OCI-LY1 (cell line): ENCODE measurements at regions not wholly inside any gene's neighbourhood (a gene's known extent, or its start where the extent isn't known, plus 50 kb on each side); places are given as distances from the start of the nearest gene placed in this dataset.

Source experiments
- H2AFZ ChIP-seq: fragments of 200-600 bp; sonication (generic), shearing (Covaris generic); 2 replicates; pipeline ENCODE4 v1.6.0; 2014; ENCODE audit warnings: antibody characterized with exemption, mild to moderate bottlenecking, low read length
- H3F3A ChIP-seq: fragments of 200-600 bp; sonication (generic), shearing (Covaris generic); 2 replicates; pipeline ENCODE4 v1.6.0; 2014; ENCODE audit warnings: mild to moderate bottlenecking, antibody characterized with exemption, low read length, moderate library complexity; ENCODE audit not compliant: insufficient read depth
- H3K27ac ChIP-seq: fragments of 200-600 bp; sonication (generic); 2 replicates; pipeline ENCODE4 v1.5.1; 2014; ENCODE audit warnings: low read length, mixed run types, mild to moderate bottlenecking, low read depth; ENCODE audit not compliant: poor library complexity, severe bottlenecking
- H3K27me3 ChIP-seq: fragments of 200-600 bp; sonication (generic); 2 replicates; pipeline ENCODE4 v1.6.0; 2014; ENCODE audit warnings: antibody characterized with exemption, mild to moderate bottlenecking, low read length, moderate library complexity; ENCODE audit not compliant: insufficient read depth
- H3K36me3 ChIP-seq: fragments of 200-600 bp; sonication (generic); 2 replicates; pipeline ENCODE4 v1.6.1; 2014; ENCODE audit warnings: mild to moderate bottlenecking, antibody characterized with exemption, low read length, moderate library complexity, mixed read lengths; ENCODE audit not compliant: insufficient read depth
- H3K4me1 ChIP-seq: fragments of 200-600 bp; sonication (generic); 2 replicates; pipeline ENCODE4 v1.5.1; 2014; ENCODE audit warnings: mild to moderate bottlenecking, low read length, moderate library complexity; ENCODE audit not compliant: insufficient read depth, severe bottlenecking
- H3K4me2 ChIP-seq: fragments of 200-600 bp; sonication (generic), shearing (Covaris generic); 2 replicates; pipeline ENCODE4 v1.6.1; 2014; ENCODE audit warnings: low read length
- H3K4me3 ChIP-seq: fragments of 200-600 bp; sonication (generic); 2 replicates; pipeline ENCODE4 v1.5.1; 2014; ENCODE audit warnings: low read length, low read depth, mild to moderate bottlenecking, mixed read lengths; ENCODE audit not compliant: poor library complexity, severe bottlenecking
- H3K79me2 ChIP-seq: fragments of 200-600 bp; shearing (Covaris generic); 2 replicates; pipeline ENCODE4 v1.6.1; 2016; ENCODE audit warnings: mixed run types, low read length, mixed read lengths; ENCODE audit not compliant: insufficient read depth
- H3K9ac ChIP-seq: fragments of 200-600 bp; sonication (generic), shearing (Covaris generic); 2 replicates; pipeline ENCODE4 v1.6.1; 2014; ENCODE audit warnings: mild to moderate bottlenecking, low read length, mixed read lengths
- H3K9me2 ChIP-seq: fragments of 200-600 bp; sonication (generic), shearing (Covaris generic); 2 replicates; pipeline ENCODE4 v1.6.1; 2014; ENCODE audit warnings: low read depth, mild to moderate bottlenecking, low read length, mixed read lengths
- H3K9me3 ChIP-seq: fragments of 200-600 bp; shearing (Covaris generic); 2 replicates; pipeline ENCODE4 v1.6.1; 2014; ENCODE audit warnings: low read length, mixed read lengths
- H4K20me1 ChIP-seq: fragments of 200-600 bp; sonication (generic), shearing (Covaris generic); 2 replicates; pipeline ENCODE4 v1.6.0; 2016; ENCODE audit warnings: mild to moderate bottlenecking, low read length; ENCODE audit not compliant: insufficient read depth
- EZH2 ChIP-seq: fragments of 200-600 bp; sonication (generic), shearing (Covaris generic); IDR thresholded peaks from 2 replicates; pipeline ENCODE4 v1.8.0; 2017; ENCODE audit warnings: borderline replicate concordance, mixed run types, mild to moderate bottlenecking, antibody characterized with exemption, low read length, moderate library complexity, mixed read lengths
- TF ChIP-seq, protein P1 (sequence below): fragments of 200-600 bp; sonication (generic), shearing (Covaris generic); IDR thresholded peaks from 2 replicates; pipeline ENCODE4 v1.5.1; 2017; ENCODE audit warnings: mild to moderate bottlenecking, antibody characterized with exemption, low read length, moderate library complexity, mixed read lengths

DNA sequence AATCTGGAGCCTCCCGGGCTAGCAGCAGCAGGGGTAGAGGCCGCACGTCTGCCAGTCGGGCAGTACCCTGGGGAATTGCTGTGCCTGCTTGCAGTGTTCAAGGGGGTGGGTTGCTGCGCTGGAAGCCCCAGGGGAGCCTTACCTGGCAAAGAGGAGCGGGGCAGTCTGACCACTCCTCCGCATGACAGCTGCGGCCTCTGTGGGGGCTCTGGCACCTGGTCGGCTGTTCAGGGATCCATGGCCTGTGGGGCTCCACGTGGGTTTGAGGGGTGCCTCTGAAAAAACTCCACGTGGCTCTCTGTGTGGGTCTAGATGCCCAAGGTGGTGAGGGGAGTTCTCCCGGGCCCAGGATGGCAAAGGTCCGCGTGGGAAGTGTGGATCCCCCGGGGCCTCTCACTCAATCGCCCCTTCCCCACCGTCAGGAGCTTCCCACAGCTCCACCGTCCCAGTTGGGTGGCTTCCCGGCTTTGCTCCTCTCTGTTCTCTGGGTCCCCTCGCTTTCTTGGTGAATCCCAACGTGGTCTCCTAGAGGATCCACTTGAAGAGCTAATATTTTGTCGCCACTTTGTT lies 184.5 kb downstream of the EFHB start:
- Histone ChIP-seq H4K20me1 (no peaks in the 10 kb centered on the region), H3F3A (no peaks in the 10 kb centered on the region), H2AFZ (no peak overlapping the region), H3K27me3 (no peaks in the 10 kb centered on the region), H3K27ac (no peak overlapping the region), H3K9ac (no peak overlapping the region), H3K4me2 (no peak overlapping the region), H3K36me3 (no peaks in the 10 kb centered on the region), H3K4me1 (no peaks in the 10 kb centered on the region), H3K79me2 (no peaks in the 10 kb centered on the region), H3K4me3 (no peak overlapping the region), H3K9me3 (no peaks in the 10 kb centered on the region), H3K9me2 (no peaks in the 10 kb centered on the region)
- TF ChIP-seq, protein P1, sequence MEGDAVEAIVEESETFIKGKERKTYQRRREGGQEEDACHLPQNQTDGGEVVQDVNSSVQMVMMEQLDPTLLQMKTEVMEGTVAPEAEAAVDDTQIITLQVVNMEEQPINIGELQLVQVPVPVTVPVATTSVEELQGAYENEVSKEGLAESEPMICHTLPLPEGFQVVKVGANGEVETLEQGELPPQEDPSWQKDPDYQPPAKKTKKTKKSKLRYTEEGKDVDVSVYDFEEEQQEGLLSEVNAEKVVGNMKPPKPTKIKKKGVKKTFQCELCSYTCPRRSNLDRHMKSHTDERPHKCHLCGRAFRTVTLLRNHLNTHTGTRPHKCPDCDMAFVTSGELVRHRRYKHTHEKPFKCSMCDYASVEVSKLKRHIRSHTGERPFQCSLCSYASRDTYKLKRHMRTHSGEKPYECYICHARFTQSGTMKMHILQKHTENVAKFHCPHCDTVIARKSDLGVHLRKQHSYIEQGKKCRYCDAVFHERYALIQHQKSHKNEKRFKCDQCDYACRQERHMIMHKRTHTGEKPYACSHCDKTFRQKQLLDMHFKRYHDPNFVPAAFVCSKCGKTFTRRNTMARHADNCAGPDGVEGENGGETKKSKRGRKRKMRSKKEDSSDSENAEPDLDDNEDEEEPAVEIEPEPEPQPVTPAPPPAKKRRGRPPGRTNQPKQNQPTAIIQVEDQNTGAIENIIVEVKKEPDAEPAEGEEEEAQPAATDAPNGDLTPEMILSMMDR, result no peak
- TF ChIP-seq EZH2, result no peak

DNA sequence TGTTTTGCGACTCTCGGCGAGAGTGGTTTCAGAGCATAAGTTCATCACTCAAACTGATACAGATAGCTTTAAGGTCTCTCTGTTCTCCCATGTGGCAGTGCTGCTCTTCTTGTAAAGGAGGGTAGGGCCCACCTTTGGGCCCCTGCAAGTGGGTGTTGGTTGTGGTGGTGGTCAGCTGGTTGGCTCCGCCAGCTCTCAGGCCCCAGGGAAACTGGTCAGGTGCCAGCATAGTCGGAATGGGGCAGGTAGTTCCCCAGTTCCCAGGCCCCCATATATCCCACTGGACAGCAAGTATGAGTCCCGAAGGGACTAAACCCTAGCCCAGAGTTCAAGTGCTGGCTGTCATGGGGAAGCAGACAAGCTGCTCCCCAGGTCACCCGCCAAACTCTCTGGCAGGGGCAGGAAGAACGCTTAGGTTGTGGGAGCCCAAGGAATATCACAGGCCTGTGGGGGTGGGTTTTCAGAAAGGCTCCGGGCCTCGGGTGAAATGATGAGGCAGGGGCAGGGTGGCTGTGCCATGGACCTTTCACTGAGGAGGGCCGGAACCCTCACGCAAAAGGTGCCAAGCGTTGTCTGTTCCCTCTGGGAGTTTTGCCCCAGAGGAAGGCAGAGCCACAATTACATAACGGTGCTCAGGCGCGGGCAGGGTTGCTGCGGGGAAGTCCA lies 185.1 kb downstream of the EFHB start:
- H3K79me2 ChIP-seq, result no peaks in the 10 kb centered on the region
- H3K9me3 ChIP-seq, result no peaks in the 10 kb centered on the region
- no peaks in the 10 kb centered on the region for H3K27me3 ChIP-seq
- H3K4me2 ChIP-seq, result no peak overlapping the region
- no peak for TF ChIP-seq EZH2
- TF ChIP-seq, protein P1, result no peak
- no peaks in the 10 kb centered on the region for H3K4me1 ChIP-seq
- H3K9me2 ChIP-seq, result no peaks in the 10 kb centered on the region
- H3K4me3 ChIP-seq, result no peak overlapping the region
- no peak overlapping the region for H2AFZ ChIP-seq
- no peaks in the 10 kb centered on the region for H3F3A ChIP-seq
- H3K9ac ChIP-seq, result no peak overlapping the region
- H4K20me1 ChIP-seq, result no peaks in the 10 kb centered on the region
- H3K27ac ChIP-seq, result no peak overlapping the region
- no peaks in the 10 kb centered on the region for H3K36me3 ChIP-seq

DNA sequence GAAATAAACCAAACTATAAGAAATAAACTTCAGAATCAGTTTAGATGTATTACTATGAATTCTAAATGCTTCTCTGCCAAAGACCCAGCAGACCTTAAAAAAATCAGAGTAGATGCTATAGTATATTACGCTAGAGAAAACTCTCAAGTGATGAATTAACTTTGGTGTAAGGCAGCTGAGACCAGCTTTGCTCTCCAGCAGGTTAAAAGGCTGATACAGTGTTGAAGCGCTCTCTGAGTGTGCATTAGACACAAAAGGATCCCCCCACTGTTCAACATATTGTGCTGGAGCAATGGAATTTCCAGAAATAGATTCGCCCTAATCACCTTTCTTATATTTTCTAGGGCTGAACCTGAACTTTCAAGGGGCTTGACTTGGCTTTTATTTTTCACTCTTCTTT lies 190.0 kb downstream of the EFHB start:
- H2AFZ ChIP-seq, result no peak overlapping the region
- H3K4me3 ChIP-seq, result no peak overlapping the region
- no peaks in the 10 kb centered on the region for H3K27me3 ChIP-seq
- no peak overlapping the region for H3K9ac ChIP-seq
- H3K4me1 ChIP-seq, result no peaks in the 10 kb centered on the region
- no peaks in the 10 kb centered on the region for H3K36me3 ChIP-seq
- TF ChIP-seq, protein P1, result no peak
- TF ChIP-seq EZH2, result no peak
- H3K9me3 ChIP-seq, result no peaks in the 10 kb centered on the region
- H3F3A ChIP-seq, result no peaks in the 10 kb centered on the region
- no peaks in the 10 kb centered on the region for H3K79me2 ChIP-seq
- no peak overlapping the region for H3K4me2 ChIP-seq
- H3K27ac ChIP-seq, result no peak overlapping the region
- no peaks in the 10 kb centered on the region for H3K9me2 ChIP-seq
- no peaks in the 10 kb centered on the region for H4K20me1 ChIP-seq
